Stomach smooth muscle (tissue), 2 donors: ENCODE measurements at regions not wholly inside any gene's neighbourhood (a gene's known extent, or its start where the extent isn't known, plus 50 kb on each side); places are given as distances from the start of the nearest gene placed in this dataset.

Experiments
- H3K27ac ChIP-seq: one replicate; pipeline ENCODE4 v1.7.0; 2013; ENCODE audit warnings: mild to moderate bottlenecking, low read length, inconsistent platforms
- H3K27me3 ChIP-seq, 2 donors: one replicate each; pipeline ENCODE4 v1.7.0; 2013; ENCODE audit warnings: low read length in 2 of 2; ENCODE audit not compliant: insufficient read depth in 2 of 2, control insufficient read depth in 1 of 2
- H3K36me3 ChIP-seq, 2 donors: one replicate each; pipeline ENCODE4 v1.7.0; 2013; ENCODE audit warnings: low read length in 2 of 2; ENCODE audit not compliant: control insufficient read depth in 2 of 2, insufficient read depth in 2 of 2
- H3K4me1 ChIP-seq: one replicate; pipeline ENCODE4 v1.7.0; 2013; ENCODE audit warnings: low read length; ENCODE audit not compliant: control insufficient read depth, insufficient read depth
- H3K4me3 ChIP-seq, 2 donors: one replicate each; pipeline ENCODE4 v1.7.0; 2013; ENCODE audit warnings: low read length in 2 of 2
- H3K9ac ChIP-seq, 2 donors: one replicate each; pipeline ENCODE4 v1.7.0; 2013; ENCODE audit warnings: low read length in 2 of 2, mild to moderate bottlenecking in 1 of 2
- H3K9me3 ChIP-seq, 2 donors: one replicate each; pipeline ENCODE4 v1.7.0; 2013; ENCODE audit warnings: low read length in 2 of 2; ENCODE audit not compliant: control insufficient read depth in 2 of 2
- donor health status: healthy.
- donor health status: Pancreatic carcinoma.

DNA sequence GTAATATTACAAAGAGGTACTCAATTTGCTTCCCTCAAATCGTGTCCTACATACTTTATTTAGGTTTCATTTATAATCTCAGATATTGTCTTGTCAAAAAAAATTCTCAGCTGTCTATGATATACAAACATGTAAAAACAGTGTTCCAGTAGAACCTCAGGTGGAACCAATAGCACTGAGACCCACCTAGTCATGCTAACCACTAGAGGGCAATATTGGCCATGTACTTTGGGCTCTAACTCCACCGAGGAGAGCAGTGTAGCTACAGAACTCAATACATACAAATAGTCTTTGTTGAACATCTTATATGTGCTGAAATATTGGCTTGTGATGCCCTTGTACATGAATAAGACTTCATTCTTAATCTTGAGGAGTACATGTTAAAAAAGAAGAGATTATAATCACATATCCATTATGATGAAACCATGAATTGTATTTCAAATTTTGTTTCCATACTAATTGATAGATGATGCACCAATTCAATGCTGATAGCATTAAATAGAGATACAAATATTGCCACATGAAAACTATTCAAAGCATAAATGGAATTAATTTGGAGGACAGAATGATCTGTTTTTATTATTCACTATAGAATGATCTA is 71.2 kb upstream of the CNTLN start:
- H3K27me3 ChIP-seq = no peaks in the 10 kb centered on the region
- H3K9ac ChIP-seq = no peak overlapping the region
- H3K4me1 ChIP-seq = no peaks in the 10 kb centered on the region
- H3K36me3 ChIP-seq = no peaks in the 10 kb centered on the region
- no peak overlapping the region for H3K4me3 ChIP-seq
- no peaks in the 10 kb centered on the region for H3K9me3 ChIP-seq
- no peak overlapping the region for H3K27ac ChIP-seq

DNA sequence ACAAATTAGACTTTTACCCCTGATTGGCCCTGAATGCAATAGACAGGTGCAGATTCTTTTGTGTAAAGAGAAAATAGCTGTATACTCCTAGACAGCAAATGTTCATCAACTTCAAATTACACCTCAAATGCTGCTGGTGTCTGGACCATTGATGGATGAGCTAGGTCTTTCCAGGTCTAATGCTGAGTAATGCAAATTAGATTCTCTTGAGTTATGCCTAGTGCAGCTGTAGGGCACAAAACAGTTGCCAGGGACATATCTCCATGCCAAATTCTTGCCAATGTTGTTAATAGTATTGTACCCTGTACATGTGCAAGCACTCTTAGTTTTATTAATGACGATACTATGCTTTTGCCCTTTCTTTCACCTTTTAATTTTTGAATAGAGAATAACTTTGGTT is 72.3 kb upstream of the CNTLN start:
- no peaks in the 10 kb centered on the region for H3K27me3 ChIP-seq
- H3K9me3 ChIP-seq = no peaks in the 10 kb centered on the region
- no peaks in the 10 kb centered on the region for H3K4me1 ChIP-seq
- no peak overlapping the region for H3K27ac ChIP-seq
- H3K36me3 ChIP-seq = no peaks in the 10 kb centered on the region
- H3K9ac ChIP-seq = no peak overlapping the region
- no peak overlapping the region for H3K4me3 ChIP-seq

DNA sequence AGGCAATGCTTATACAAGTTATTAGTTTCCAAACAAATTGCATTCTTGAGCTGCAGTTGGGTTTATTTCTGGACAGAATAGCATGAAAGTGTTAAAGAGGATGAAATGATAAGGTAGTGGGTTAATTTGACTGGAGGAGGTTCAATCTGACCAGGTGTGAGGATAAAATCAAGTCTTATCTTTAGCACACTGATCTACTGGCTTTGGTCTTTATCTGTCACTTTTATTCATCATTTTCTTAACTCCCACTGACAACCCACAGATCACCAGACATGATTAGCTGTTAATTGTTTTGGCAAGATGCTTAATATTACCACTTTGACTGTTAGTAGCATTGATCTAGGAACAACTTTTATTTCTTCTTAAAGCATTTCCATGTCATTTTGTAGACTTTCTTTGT is 74.4 kb upstream of the CNTLN start:
- no peaks in the 10 kb centered on the region for H3K9me3 ChIP-seq
- H3K4me1 ChIP-seq = no peaks in the 10 kb centered on the region
- no peak overlapping the region for H3K27ac ChIP-seq
- H3K27me3 ChIP-seq = no peaks in the 10 kb centered on the region
- H3K36me3 ChIP-seq = no peaks in the 10 kb centered on the region
- H3K4me3 ChIP-seq = no peak overlapping the region
- H3K9ac ChIP-seq = no peak overlapping the region

DNA sequence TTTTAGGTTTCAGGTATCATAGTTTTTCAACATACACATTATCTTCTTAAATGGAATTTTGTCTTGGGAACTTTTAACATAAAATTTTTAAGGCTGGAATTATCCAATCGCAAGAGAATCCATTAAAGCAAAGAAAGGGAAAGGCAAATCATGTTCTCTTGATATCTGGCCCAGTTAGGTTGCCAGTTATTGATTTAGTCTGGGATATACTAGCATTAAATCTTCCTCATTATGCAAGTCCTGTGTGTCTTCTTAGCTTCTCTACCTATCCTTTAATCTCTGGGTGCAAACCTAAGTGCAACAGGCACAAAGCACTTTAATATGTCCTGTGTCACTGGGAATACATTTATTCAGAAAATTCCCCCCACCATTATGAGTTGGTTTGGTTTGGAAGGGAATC is 75.4 kb upstream of the CNTLN start:
- H3K27me3 ChIP-seq = no peaks in the 10 kb centered on the region
- H3K9me3 ChIP-seq = no peaks in the 10 kb centered on the region
- H3K27ac ChIP-seq = no peak overlapping the region
- no peaks in the 10 kb centered on the region for H3K4me1 ChIP-seq
- H3K4me3 ChIP-seq = no peak overlapping the region
- H3K9ac ChIP-seq = no peak overlapping the region
- no peaks in the 10 kb centered on the region for H3K36me3 ChIP-seq

DNA sequence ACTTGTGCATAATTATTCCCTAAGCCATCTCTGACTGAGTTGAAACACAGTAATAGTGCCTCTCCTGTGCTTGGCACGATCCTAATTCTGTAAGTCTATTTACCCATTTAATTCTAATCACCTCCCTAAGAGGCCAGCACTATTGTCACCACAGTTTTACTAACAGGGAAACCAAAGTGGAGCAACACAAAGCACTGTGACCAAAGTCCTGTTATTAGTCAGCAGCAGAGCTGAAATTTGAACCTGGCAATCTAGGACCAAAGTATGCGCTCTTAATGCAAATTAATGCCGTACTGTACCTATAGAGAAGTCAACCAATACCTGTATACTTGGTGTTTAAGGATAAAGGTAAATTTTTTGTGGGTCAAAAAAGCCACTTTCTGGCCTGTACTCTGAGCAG is 77.1 kb upstream of the CNTLN start:
- Histone ChIP-seq H3K27me3 (no peaks in the 10 kb centered on the region), H3K4me3 (no peak overlapping the region), H3K9me3 (no peaks in the 10 kb centered on the region), H3K4me1 (no peaks in the 10 kb centered on the region), H3K9ac (no peak overlapping the region), H3K27ac (no peak overlapping the region), H3K36me3 (no peaks in the 10 kb centered on the region)

DNA sequence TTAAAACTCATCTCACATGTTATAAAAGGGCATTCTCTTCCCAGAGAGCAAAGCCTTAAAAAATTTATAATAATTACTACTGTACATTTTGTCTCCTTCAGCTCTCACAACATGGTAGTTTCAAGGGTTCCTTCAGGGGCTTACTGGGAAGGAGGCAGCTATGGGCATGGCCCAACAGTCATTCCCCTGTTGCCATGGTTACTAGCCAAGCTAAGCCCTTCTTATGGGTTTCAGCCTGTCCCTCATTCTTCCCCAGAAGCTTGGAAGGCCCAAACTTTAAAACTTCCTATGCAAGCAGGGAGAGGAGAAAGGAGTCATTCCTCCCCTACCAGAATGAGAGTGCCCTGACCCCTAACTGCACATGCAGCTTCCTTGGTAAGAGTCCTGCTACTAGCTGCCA is 82.2 kb upstream of the CNTLN start:
- no peak overlapping the region for H3K4me3 ChIP-seq

DNA sequence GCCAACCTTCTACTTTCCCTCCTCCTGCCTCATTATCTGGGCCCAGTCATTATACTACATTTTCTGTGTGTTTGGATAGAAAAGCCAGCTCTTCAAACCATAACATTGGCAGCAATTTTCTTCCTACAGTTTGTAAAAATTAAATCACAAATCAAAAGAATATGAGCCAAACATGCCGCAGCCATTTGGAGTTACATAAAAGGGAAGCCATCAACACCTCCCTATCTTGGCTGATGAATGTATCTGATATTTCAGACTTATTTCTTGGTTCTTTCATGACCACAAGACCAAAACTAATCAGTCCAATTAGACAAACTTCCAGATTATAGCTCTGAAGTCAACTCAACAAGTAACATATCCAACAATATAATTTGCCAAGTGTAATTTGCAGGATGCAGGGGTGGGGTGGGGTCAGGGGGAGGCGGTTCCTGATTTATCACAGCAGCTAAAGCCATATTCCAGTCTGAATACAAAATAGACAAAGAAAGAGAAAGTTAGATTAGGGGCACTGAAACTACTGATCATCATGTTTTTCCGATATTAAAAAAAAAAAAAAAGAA is 89.4 kb upstream of the CNTLN start:
- no peaks in the 10 kb centered on the region for H3K4me1 ChIP-seq
- H3K9me3 ChIP-seq = no peaks in the 10 kb centered on the region

More for the DNA sequence above, 82.2 kb upstream of the CNTLN start:
- Histone ChIP-seq H3K27me3 (no peaks in the 10 kb centered on the region), H3K9me3 (no peaks in the 10 kb centered on the region), H3K36me3 (no peaks in the 10 kb centered on the region), H3K9ac (no peak overlapping the region), H3K4me1 (no peaks in the 10 kb centered on the region), H3K27ac (no peak overlapping the region)

DNA sequence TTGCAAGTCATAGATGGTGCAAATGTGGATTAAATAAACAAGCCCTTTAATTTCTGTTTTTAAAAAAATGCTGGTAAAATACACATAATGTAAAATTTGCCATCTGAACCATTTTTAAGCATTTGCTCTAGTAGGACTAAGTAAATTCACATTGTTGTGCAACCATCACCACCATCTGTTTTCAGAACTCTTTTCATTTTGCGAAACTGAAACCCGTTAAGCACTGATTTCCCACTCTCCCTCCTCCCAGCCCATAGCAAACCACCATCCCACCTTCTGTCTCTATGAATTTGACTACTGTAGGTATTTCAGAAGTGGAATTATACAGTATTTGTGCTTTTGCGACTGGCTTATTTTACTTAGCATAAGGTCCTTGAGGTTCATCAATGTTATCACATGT is 103.3 kb upstream of the CNTLN start:
- no peaks in the 10 kb centered on the region for H3K36me3 ChIP-seq
- no peaks in the 10 kb centered on the region for H3K4me1 ChIP-seq
- H3K27ac ChIP-seq = no peak overlapping the region
- H3K9ac ChIP-seq = no peak overlapping the region
- no peaks in the 10 kb centered on the region for H3K27me3 ChIP-seq
- H3K9me3 ChIP-seq = peaks cover 3% of the 10 kb centered on the region in 2 donors
- H3K4me3 ChIP-seq = no peak overlapping the region

More for the DNA sequence above, 89.4 kb upstream of the CNTLN start:
- Histone ChIP-seq H3K27ac (no peak overlapping the region), H3K9ac (no peak overlapping the region), H3K27me3 (no peaks in the 10 kb centered on the region), H3K36me3 (no peaks in the 10 kb centered on the region), H3K4me3 (no peak overlapping the region)

DNA sequence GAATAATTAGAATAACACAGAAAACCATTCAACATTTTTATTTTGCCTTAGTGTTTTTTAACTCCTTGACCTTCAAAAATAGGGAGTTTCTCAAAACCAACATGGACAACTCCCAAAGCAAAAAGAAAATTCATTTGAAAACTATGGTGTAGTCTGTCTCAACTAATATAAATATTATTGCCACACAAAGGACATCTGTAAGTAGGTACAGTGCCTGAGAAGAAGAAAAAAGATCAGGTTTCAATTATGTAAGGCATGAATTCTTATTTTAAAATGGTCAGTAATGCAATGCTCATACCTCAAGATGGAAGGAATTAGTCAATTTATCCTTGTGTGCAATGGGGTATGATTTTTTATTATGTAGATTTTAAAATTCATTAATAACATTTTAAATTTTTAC is 109.6 kb upstream of the CNTLN start:
- H3K9ac ChIP-seq = no peak overlapping the region
- peaks cover 0 to 4% of the 10 kb centered on the region in 2 donors for H3K9me3 ChIP-seq
- H3K27me3 ChIP-seq = no peaks in the 10 kb centered on the region
- no peak overlapping the region for H3K27ac ChIP-seq
- H3K4me1 ChIP-seq = no peaks in the 10 kb centered on the region
- H3K36me3 ChIP-seq = no peaks in the 10 kb centered on the region
- no peak overlapping the region for H3K4me3 ChIP-seq

DNA sequence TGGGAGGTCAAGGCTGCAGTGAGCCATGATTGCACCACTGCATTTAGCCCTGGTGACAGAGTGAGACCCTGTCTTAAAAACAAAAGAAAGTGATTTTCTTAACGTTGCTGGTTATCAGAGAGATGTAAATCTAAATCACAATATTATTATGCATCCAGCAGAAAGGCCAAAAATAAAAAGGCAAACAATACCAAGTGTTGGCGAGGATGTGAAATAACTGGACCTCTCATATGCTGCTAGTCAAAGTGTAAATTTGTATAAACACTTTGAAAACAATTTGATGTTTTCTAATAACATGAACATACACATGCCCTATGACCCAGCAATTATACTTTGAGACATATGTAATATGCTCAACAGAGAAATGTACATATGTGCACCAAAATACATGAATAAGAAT is 110.7 kb upstream of the CNTLN start:
- no peaks in the 10 kb centered on the region for H3K36me3 ChIP-seq
- H3K27ac ChIP-seq = no peak overlapping the region
- H3K9me3 ChIP-seq = peaks cover 0 to 4% of the 10 kb centered on the region in 2 donors
- no peak overlapping the region for H3K9ac ChIP-seq
- no peaks in the 10 kb centered on the region for H3K4me1 ChIP-seq
- H3K4me3 ChIP-seq = no peak overlapping the region
- H3K27me3 ChIP-seq = no peaks in the 10 kb centered on the region

DNA sequence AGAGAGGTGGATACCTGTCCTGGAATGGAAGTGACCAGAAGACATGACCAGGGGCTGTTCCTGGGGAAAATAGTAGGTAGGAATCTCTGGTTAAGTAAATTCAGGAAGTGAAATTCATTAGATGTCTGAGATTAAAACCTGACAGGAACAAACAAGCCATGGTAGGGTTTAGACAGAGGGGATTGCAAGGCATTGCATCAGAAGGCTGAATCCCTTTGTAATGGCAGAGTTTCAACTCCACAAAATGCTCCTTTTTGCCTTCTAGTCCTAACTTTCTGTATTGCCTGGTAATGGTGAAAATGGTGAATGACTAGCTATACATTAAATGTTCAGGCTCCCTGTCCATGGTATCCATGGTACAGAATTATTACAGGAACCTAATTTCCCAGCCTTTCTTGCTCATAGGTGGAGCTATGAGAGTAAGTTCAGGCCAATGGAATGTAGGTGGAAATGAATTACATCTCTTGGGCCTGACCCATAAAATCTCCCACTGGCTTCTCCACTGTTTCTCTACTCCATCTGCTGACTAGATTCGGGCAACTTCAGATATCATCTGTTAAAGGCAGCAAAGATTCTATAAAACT is 113.4 kb upstream of the CNTLN start:
- H3K9ac ChIP-seq = no peak overlapping the region
- no peak overlapping the region for H3K27ac ChIP-seq
- peaks cover 0 to 4% of the 10 kb centered on the region in 2 donors for H3K9me3 ChIP-seq
- H3K27me3 ChIP-seq = no peaks in the 10 kb centered on the region
- H3K4me1 ChIP-seq = no peaks in the 10 kb centered on the region
- no peak overlapping the region for H3K4me3 ChIP-seq
- no peaks in the 10 kb centered on the region for H3K36me3 ChIP-seq
